Retinal pigment epithelial cell (primary cell): ENCODE measurements at regions not wholly inside any gene's neighbourhood (a gene's known extent, or its start where the extent isn't known, plus 50 kb on each side); places are given as distances from the start of the nearest gene placed in this dataset.

Source experiments
- DNase-seq: peaks from one replicate; pipeline ENCODE4 v3.0.0-alpha.2; 2010; ENCODE audit warnings: low read depth
- H3K4me3 ChIP-seq: 2 replicates; pipeline ENCODE4 v1.5.1; 2011; ENCODE audit warnings: mild to moderate bottlenecking, low read length, control low read depth, moderate library complexity
- TF ChIP-seq, protein P1 (sequence below): conservative IDR thresholded peaks from 2 replicates; pipeline ENCODE4 v1.5.1; 2011; ENCODE audit warnings: low read depth, low read length, control low read depth, inconsistent platforms

GRCh38 chr4:138450546-138451275 is 208.6 kb upstream of the SLC7A11 start:
- DNase-seq: no peak
- TF ChIP-seq, protein P1, sequence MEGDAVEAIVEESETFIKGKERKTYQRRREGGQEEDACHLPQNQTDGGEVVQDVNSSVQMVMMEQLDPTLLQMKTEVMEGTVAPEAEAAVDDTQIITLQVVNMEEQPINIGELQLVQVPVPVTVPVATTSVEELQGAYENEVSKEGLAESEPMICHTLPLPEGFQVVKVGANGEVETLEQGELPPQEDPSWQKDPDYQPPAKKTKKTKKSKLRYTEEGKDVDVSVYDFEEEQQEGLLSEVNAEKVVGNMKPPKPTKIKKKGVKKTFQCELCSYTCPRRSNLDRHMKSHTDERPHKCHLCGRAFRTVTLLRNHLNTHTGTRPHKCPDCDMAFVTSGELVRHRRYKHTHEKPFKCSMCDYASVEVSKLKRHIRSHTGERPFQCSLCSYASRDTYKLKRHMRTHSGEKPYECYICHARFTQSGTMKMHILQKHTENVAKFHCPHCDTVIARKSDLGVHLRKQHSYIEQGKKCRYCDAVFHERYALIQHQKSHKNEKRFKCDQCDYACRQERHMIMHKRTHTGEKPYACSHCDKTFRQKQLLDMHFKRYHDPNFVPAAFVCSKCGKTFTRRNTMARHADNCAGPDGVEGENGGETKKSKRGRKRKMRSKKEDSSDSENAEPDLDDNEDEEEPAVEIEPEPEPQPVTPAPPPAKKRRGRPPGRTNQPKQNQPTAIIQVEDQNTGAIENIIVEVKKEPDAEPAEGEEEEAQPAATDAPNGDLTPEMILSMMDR: no peak

GRCh38 chr4:138449938-138450337 is 207.8 kb upstream of the SLC7A11 start:
- TF ChIP-seq, protein P1: no peak
- no peak for DNase-seq
- no peak overlapping the region for H3K4me3 ChIP-seq

More at GRCh38 chr4:138450546-138451275, 208.6 kb upstream of the SLC7A11 start:
- no peak overlapping the region for H3K4me3 ChIP-seq

DNA sequence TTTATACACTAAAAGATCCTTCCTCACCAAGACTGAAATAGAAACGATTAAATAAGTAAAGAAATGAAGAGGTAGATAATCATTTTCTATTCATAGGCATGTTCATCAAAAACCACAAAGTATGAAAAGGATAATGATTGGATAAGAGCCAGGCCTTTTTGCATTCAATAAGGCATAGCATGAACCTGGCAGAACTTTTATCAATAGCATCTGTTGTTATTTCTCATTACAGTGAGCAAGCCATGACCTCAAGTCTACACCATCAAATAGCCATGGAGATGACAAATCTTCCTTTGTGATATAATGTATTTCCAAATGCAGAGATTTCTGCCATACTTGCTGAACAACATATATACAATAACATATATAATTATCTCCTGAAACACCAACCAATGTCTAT is 206.0 kb upstream of the SLC7A11 start:
- no peak overlapping the region for H3K4me3 ChIP-seq
- DNase-seq: no peak
- TF ChIP-seq, protein P1: no peak

GRCh38 chr4:138446456-138446855 is 204.3 kb upstream of the SLC7A11 start:
- TF ChIP-seq, protein P1: no peak
- no peak for DNase-seq

GRCh38 chr4:138445098-138445497 is 202.9 kb upstream of the SLC7A11 start:
- TF ChIP-seq, protein P1: no peak
- H3K4me3 ChIP-seq: no peak overlapping the region
- DNase-seq: no peak

More at GRCh38 chr4:138446456-138446855, 204.3 kb upstream of the SLC7A11 start:
- no peak overlapping the region for H3K4me3 ChIP-seq

GRCh38 chr4:138444260-138444659 is 202.1 kb upstream of the SLC7A11 start:
- no peak for DNase-seq
- TF ChIP-seq, protein P1: no peak
- no peak overlapping the region for H3K4me3 ChIP-seq

GRCh38 chr4:138439143-138439581 is 197.0 kb upstream of the SLC7A11 start:
- TF ChIP-seq, protein P1: no peak
- no peak overlapping the region for H3K4me3 ChIP-seq
- no peak for DNase-seq
